B cell (primary cell): ENCODE measurements at regions not wholly inside any gene's neighbourhood (a gene's known extent, or its start where the extent isn't known, plus 50 kb on each side); places are given as distances from the start of the nearest gene placed in this dataset.

Experiments
- ATAC-seq: fragments of 200-7000 bp; cut with Tn5 transposase; one replicate; pipeline ENCODE4 v1.10.0; 2021; ENCODE audit warnings: low read depth, mild to moderate bottlenecking, moderate number of reproducible peaks, moderate library complexity
- CTCF ChIA-PET: fragments of 350-600 bp; sonication (Branson Sonifier 250); formaldehyde crosslinking; loops from one replicate; lab custom pipeline; 2021; ENCODE audit warnings: antibody characterized with exemption, inconsistent platforms; lab: Charles Lee
- POLR2A ChIA-PET: fragments of 350-600 bp; sonication (Branson Sonifier 250); formaldehyde crosslinking; loops from one replicate; lab custom pipeline; 2021; ENCODE audit warnings: antibody characterized with exemption; lab: Charles Lee
- DNase-seq: peaks from one replicate; pipeline ENCODE4 v3.0.0; 2013
- H2AFZ ChIP-seq: 2 replicates; pipeline ENCODE4 v1.6.1; 2012; ENCODE audit warnings: mild to moderate bottlenecking, low read depth, low read length; ENCODE audit not compliant: insufficient read depth, poor library complexity, severe bottlenecking
- H3K27ac ChIP-seq, 2 donors: 1 replicate in 1 of 2; 2 replicates in 1 of 2; pipeline ENCODE4 v1.5.1; 2012 to 2013; ENCODE audit warnings: low read length in 2 of 2, mild to moderate bottlenecking in 2 of 2, moderate library complexity in 1 of 2
- H3K27me3 ChIP-seq, 4 experiments: fragments of 200-600 bp in 1 of 4; sonication (generic) in 1 of 4; replicated peaks in 1 of 4; 1 replicate in 2 of 4; 2 replicates in 2 of 4; pipeline versions ENCODE4 v1.6.1 to v1.7.0; 2013 to 2016; ENCODE audit warnings: low read length in 3 of 4, mild to moderate bottlenecking in 2 of 4, mixed read lengths in 1 of 4, moderate library complexity in 1 of 4; ENCODE audit not compliant: insufficient read depth in 4 of 4, control insufficient read depth in 3 of 4; ENCODE audit errors: control extremely low read depth in 1 of 4
- H3K36me3 ChIP-seq, 2 experiments: replicated peaks in 1 of 2; 1 replicate in 1 of 2; 2 replicates in 1 of 2; pipeline versions ENCODE4 v1.6.1 to v1.7.1; 2013; ENCODE audit warnings: low read length in 1 of 2; ENCODE audit not compliant: insufficient read depth in 2 of 2, control insufficient read depth in 1 of 2; ENCODE audit errors: control extremely low read depth in 1 of 2, extremely low read depth in 1 of 2
- H3K4me1 ChIP-seq, 2 donors: fragments of 200-600 bp in 1 of 2; sonication (generic) in 1 of 2; 1 replicate in 1 of 2; 2 replicates in 1 of 2; pipeline versions ENCODE4 v1.5.1 to v1.6.1; 2013 to 2017; ENCODE audit warnings: low read length in 2 of 2; ENCODE audit not compliant: control insufficient read depth in 2 of 2, insufficient read depth in 2 of 2
- H3K4me2 ChIP-seq: replicated peaks from 2 replicates; pipeline ENCODE3; 2012; ENCODE audit warnings: mild to moderate bottlenecking, low read depth, low read length; ENCODE audit not compliant: poor library complexity, severe bottlenecking
- H3K4me3 ChIP-seq, 5 experiments: fragments of 200-600 bp in 1 of 5; sonication (generic) in 1 of 5; 1 replicate in 3 of 5; 2 replicates in 2 of 5; pipeline versions ENCODE4 v1.5.1 to v1.7.0; 2011 to 2016; ENCODE audit warnings: low read length in 4 of 5, mild to moderate bottlenecking in 4 of 5, low read depth in 2 of 5, control low read depth in 1 of 5, moderate library complexity in 1 of 5; ENCODE audit not compliant: insufficient read depth in 1 of 5; ENCODE audit errors: control extremely low read depth in 1 of 5, extremely low read depth in 1 of 5
- H3K79me2 ChIP-seq: fragments of 200-600 bp; sonication (generic); one replicate; pipeline ENCODE4 v1.6.0; 2016; ENCODE audit warnings: low read length; ENCODE audit not compliant: control insufficient read depth, insufficient read depth
- H3K9ac ChIP-seq: fragments of 200-600 bp; sonication (generic); 2 replicates; pipeline ENCODE4 v1.6.1; 2017; ENCODE audit warnings: mild to moderate bottlenecking, low read length, moderate library complexity
- H3K9me3 ChIP-seq, 3 donors: one replicate each; pipeline versions ENCODE4 v1.6.1 to v1.7.1; 2013; ENCODE audit warnings: low read length in 2 of 3; ENCODE audit not compliant: control insufficient read depth in 2 of 3, insufficient read depth in 1 of 3; ENCODE audit errors: control extremely low read depth in 1 of 3
- H4K20me1 ChIP-seq: 2 replicates; pipeline ENCODE4 v1.6.0; 2012; ENCODE audit warnings: mild to moderate bottlenecking, low read length; ENCODE audit not compliant: insufficient read depth, control insufficient read depth, poor library complexity, severe bottlenecking
- H3K27ac Mint-ChIP-seq: one replicate; pipeline ENCODE4 v1.8.0; 2021; ENCODE audit warnings: mixed read lengths
- H3K27me3 Mint-ChIP-seq: one replicate; pipeline ENCODE4 v1.8.0; 2021; ENCODE audit warnings: mixed read lengths
- H3K4me1 Mint-ChIP-seq: one replicate; pipeline ENCODE4 v1.8.0; 2021; ENCODE audit warnings: mixed read lengths
- H3K4me3 Mint-ChIP-seq: one replicate; pipeline ENCODE4 v1.8.0; 2021; ENCODE audit warnings: mixed read lengths
- H3K9me3 Mint-ChIP-seq: one replicate; pipeline ENCODE4 v1.8.0; 2022; ENCODE audit warnings: mixed read lengths; ENCODE audit not compliant: insufficient read depth
- EZH2 ChIP-seq: IDR thresholded peaks from 2 replicates; pipeline ENCODE4 v1.6.1; 2012; ENCODE audit warnings: borderline replicate concordance, low read depth, mild to moderate bottlenecking, moderate library complexity, low read length; ENCODE audit not compliant: insufficient read depth, poor library complexity, severe bottlenecking
- WGBS: methylation state at CpG from one replicate; pipeline ENCODE4 v1.1.5; 2013; ENCODE audit warnings: missing lambda C conversion rate; ENCODE audit not compliant: insufficient coverage; 5-methylcytosine and 5-hydroxymethylcytosine counted together
- intact Hi-C: fragments of 100-400 bp; cut with micrococcal nuclease; formaldehyde crosslinking; loops from one replicate; pipeline ENCODE4 v1.10.0; 2022
- TF ChIP-seq, protein P1 (sequence below): fragments of 200-600 bp; IDR thresholded peaks from one replicate; pipeline ENCODE4 v1.8.0; 2022; ENCODE audit warnings: antibody characterized with exemption, mild to moderate bottlenecking

DNA sequence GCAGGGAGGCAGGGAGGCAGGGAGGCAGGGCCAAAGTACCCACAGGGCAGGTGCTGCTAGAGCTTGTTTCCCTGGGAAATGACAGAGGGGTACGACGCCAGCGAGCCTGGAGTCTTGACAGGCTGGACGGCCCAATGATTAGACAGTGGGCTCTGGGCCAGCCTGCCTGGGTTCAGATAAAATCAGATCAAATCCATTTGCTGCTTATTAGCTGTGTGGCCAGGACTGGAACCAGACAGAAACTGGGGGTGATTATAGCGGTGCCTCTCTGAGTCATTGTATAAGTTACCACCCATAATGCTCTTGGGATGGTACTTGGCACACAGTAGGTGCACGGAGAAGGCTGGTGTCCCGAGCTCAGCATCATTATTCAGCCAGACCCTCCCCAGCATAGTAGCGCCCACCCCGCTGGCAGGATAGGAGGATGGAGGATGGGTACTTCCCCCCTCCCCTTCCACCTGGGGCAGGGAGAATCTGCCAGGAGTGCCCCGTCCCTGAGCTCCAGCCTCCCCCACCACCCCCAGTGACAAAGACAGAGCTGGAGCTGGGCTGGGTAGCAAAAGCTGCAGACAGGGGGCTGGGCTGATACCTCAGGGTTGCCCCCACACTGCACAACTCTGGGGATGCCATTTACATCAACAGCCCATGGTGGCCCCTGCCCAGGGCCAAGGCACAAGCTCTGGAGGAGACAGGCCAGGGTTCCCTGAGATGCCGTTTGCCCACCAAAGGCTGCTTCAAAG lies 77.6 kb upstream of the TNRC6C start:
- H3K4me1 Mint-ChIP-seq = peaks cover 69% of the 10 kb centered on the region

More for the DNA sequence above, 77.6 kb upstream of the TNRC6C start:
- CTCF ChIA-PET = interaction anchor here (1.0 to 2.4 kb wide), 5 partner anchors 10 to 132 kb away, joined by 3 to 18 read pairs (median 6); partner anchors contain the start of gene TNRC6C
- Histone ChIP-seq H3K9ac (peak overlapping the region; percentile 42), H3K27ac (peak overlapping the region; percentile 49 to 72), H3K27me3 (peaks cover 0 to 11% (median 0%) of the 10 kb centered on the region in 4 experiments), H3K36me3 (no peaks in the 10 kb centered on the region), H2AFZ (no peak overlapping the region), H3K9me3 (peaks cover 0 to 31% (median 12%) of the 10 kb centered on the region in 3 donors), H3K79me2 (no peaks in the 10 kb centered on the region), H3K4me2 (peak overlapping the region; percentile 84), H4K20me1 (no peaks in the 10 kb centered on the region), H3K4me1 (peaks cover 74 to 80% of the 10 kb centered on the region in 2 donors), H3K4me3 (peak overlapping the region in 4 of 5 experiments; percentile 25 to 46 (median 38))
- peaks cover 4% of the 10 kb centered on the region for H3K9me3 Mint-ChIP-seq
- 31% methylated on average over 7 of the region's 11 CpGs for WGBS
- no peak for DNase-seq
- no peak for ATAC-seq
- intact Hi-C loops = loop anchor here (1.0 to 5.0 kb wide), 6 partner anchors 12 to 554 kb away; partner anchors contain the start of gene TNRC6C
- TF ChIP-seq, protein P1, sequence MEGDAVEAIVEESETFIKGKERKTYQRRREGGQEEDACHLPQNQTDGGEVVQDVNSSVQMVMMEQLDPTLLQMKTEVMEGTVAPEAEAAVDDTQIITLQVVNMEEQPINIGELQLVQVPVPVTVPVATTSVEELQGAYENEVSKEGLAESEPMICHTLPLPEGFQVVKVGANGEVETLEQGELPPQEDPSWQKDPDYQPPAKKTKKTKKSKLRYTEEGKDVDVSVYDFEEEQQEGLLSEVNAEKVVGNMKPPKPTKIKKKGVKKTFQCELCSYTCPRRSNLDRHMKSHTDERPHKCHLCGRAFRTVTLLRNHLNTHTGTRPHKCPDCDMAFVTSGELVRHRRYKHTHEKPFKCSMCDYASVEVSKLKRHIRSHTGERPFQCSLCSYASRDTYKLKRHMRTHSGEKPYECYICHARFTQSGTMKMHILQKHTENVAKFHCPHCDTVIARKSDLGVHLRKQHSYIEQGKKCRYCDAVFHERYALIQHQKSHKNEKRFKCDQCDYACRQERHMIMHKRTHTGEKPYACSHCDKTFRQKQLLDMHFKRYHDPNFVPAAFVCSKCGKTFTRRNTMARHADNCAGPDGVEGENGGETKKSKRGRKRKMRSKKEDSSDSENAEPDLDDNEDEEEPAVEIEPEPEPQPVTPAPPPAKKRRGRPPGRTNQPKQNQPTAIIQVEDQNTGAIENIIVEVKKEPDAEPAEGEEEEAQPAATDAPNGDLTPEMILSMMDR = no peak
- TF ChIP-seq EZH2 = no peak
- peak overlapping the region; percentile 89 for H3K4me3 Mint-ChIP-seq
- peak overlapping the region; percentile 88 for H3K27ac Mint-ChIP-seq
- no peaks in the 10 kb centered on the region for H3K27me3 Mint-ChIP-seq
- POLR2A ChIA-PET = interaction anchor here (0.9 to 3.0 kb wide), 6 partner anchors 8 to 132 kb away, joined by 3 to 38 read pairs (median 6); partner anchors contain the start of gene TNRC6C
